Naive thymus-derived CD8-positive, alpha-beta T cell (primary cell): ENCODE measurements at regions not wholly inside any gene's neighbourhood (a gene's known extent, or its start where the extent isn't known, plus 50 kb on each side); places are given as distances from the start of the nearest gene placed in this dataset.
"Not testable (repeated sequence)": the region's sequence is repeated elsewhere in the genome, so short reads cannot be mapped to it uniquely, and the experiment has no call there.

Experiments
- ATAC-seq, 2 donors: fragments of 150-1000 bp; cut with Tn5 transposase in 1 of 2; sonication (Bioruptor Pico), chemical (Tn5 transposase) in 1 of 2; 1 replicate in 1 of 2; 2 replicates in 1 of 2; pipeline ENCODE4 v1.10.0; 2021; ENCODE audit warnings: mild to moderate bottlenecking in 2 of 2, moderate library complexity in 2 of 2
- POLR2A ChIA-PET: fragments of 350-600 bp; sonication (Branson Sonifier 250); formaldehyde crosslinking; loops from one replicate; lab custom pipeline; 2021; ENCODE audit warnings: antibody characterized with exemption; lab: Charles Lee
- DNase-seq, 10 donors: peaks; one replicate each; pipeline versions ENCODE4 v3.0.0 to v3.0.0-alpha.2; 2020 to 2022
- H3K27ac Mint-ChIP-seq, 10 donors: one replicate each; pipeline ENCODE4 v1.8.0; 2020 to 2022; ENCODE audit warnings: mild to moderate bottlenecking in 10 of 10, mixed read lengths in 10 of 10, moderate library complexity in 4 of 10, inconsistent platforms in 1 of 10
- H3K27me3 Mint-ChIP-seq, 5 donors: one replicate each; pipeline ENCODE4 v1.8.0; 2021 to 2022; ENCODE audit warnings: mixed read lengths in 5 of 5
- H3K36me3 Mint-ChIP-seq, 3 donors: one replicate each; pipeline ENCODE4 v1.8.0; 2020 to 2022; ENCODE audit warnings: mixed read lengths in 3 of 3, mild to moderate bottlenecking in 2 of 3, inconsistent platforms in 1 of 3
- H3K4me1 Mint-ChIP-seq, 4 donors: one replicate each; pipeline ENCODE4 v1.8.0; 2021 to 2022; ENCODE audit warnings: mixed read lengths in 4 of 4
- H3K4me3 Mint-ChIP-seq, 10 donors: one replicate each; pipeline ENCODE4 v1.8.0; 2020 to 2022; ENCODE audit warnings: mild to moderate bottlenecking in 10 of 10, mixed read lengths in 10 of 10, moderate library complexity in 6 of 10, inconsistent platforms in 1 of 10
- H3K9me3 Mint-ChIP-seq, 9 donors: one replicate each; pipeline ENCODE4 v1.8.0; 2020 to 2022; ENCODE audit warnings: mixed read lengths in 9 of 9, mild to moderate bottlenecking in 3 of 9, inconsistent platforms in 1 of 9, moderate library complexity in 1 of 9

DNA sequence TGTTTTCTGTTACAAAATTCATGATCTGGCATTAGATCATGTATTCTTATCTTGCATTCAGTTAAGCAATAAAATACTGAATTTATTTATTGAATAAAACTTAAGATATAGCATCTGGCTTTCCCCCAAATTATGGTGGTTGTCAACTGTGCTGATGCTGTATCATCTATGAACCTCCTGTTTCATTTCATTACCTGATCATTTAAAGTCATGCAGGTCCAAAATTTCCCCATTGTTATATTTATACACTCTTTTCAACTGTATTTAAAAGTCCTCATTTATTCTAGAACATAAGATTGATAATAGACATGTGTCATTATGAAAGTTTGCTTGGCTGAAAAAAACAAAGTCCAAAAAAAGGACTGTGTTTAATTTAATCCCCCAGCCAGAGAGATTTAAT, 627.4 kb upstream of the ADGRB3 start:
- no peaks in the 10 kb centered on the region for H3K27me3 Mint-ChIP-seq
- DNase-seq (no peak), ATAC-seq (no peak)
- H3K4me1 Mint-ChIP-seq, result peaks cover 0 to 6% (median 0%) of the 10 kb centered on the region in 4 donors
- POLR2A ChIA-PET, result no interaction called here
- peaks cover 0 to 8% (median 0%) of the 10 kb centered on the region in 3 donors for H3K36me3 Mint-ChIP-seq
- H3K27ac Mint-ChIP-seq, result no peak overlapping the region
- peaks cover 0 to 18% (median 6%) of the 10 kb centered on the region in 9 donors for H3K9me3 Mint-ChIP-seq
- no peak overlapping the region for H3K4me3 Mint-ChIP-seq

DNA sequence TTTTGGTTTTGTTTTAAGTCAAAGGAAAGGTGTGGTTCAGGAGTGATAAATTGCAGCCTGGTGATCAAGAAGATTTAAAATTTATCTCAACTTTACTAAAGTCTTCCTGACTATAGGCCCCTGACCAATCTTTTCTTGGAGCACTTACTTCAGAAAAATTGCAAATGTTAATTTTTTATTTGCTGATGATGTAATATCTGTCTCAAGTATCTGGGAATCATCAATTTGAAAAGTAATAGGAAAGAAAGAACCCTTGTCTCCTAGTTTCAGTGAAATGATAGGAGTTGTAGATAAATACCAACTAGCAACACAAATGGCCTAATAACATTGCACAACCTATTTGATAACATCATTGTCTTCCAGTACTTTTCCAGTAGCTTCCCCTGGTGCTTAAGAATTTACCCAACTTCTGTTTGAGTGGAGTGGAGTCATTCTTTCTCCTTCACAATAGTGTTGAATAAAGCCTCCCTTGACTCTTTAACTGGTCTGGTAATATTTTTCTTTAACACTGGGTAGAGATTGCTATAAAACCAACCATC, 648.3 kb upstream of the ADGRB3 start:
- H3K36me3 Mint-ChIP-seq, result no peaks in the 10 kb centered on the region
- ATAC-seq, result no peak
- H3K27ac Mint-ChIP-seq, result no peak overlapping the region
- POLR2A ChIA-PET, result no interaction called here
- H3K27me3 Mint-ChIP-seq, result no peaks in the 10 kb centered on the region
- no peaks in the 10 kb centered on the region for H3K4me1 Mint-ChIP-seq
- H3K9me3 Mint-ChIP-seq, result peaks cover 0 to 10% (median 3%) of the 10 kb centered on the region in 9 donors
- H3K4me3 Mint-ChIP-seq, result no peak overlapping the region
- DNase-seq, result no peak

DNA sequence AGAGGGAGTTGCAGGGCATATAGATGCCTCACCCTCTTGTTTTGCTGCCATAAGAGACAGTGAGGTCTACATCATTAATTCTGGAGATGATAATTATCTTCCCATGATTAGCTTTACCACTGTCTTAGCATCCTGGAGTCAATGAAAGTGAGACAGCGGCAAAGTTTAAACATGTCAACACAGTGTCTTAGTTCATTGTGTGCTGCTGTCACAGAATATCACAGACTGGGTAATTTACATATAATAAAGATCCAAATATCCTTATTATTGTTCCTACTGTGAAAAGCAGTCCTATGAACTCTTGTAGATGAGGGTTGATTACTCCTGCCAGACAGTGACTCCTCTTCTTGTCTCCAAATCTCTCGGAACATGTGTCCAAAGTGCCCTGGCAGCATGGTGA, 658.6 kb upstream of the ADGRB3 start:
- no peak for ATAC-seq
- Mint-ChIP-seq H3K4me3 (no peak overlapping the region), H3K27ac (no peak overlapping the region), H3K36me3 (no peaks in the 10 kb centered on the region), H3K27me3 (no peaks in the 10 kb centered on the region), H3K9me3 (peaks cover 0 to 16% (median 3%) of the 10 kb centered on the region in 9 donors), H3K4me1 (no peaks in the 10 kb centered on the region)
- DNase-seq, result no peak
- POLR2A ChIA-PET, result no interaction called here

DNA sequence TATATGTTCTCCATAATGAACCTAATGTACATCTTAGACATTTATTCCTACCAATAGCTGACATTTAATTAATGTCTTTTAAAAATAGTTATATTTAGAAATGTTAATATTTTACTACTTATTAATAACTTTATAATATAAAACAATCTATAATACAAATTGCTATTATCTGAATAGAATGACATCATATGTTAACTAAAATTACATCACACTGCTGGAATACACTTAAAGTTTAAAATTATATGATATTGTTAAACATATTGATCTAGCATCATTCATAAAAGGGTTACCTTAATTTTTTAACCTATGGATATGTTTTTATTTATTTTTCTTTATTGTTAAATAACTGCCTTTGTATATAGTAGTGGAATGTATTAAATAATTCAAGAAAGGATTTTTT, 660.2 kb upstream of the ADGRB3 start:
- DNase-seq (no peak), ATAC-seq (no peak)
- H3K27ac Mint-ChIP-seq, result no peak overlapping the region
- peaks cover 0 to 14% (median 6%) of the 10 kb centered on the region in 9 donors for H3K9me3 Mint-ChIP-seq
- no peaks in the 10 kb centered on the region for H3K36me3 Mint-ChIP-seq
- no peaks in the 10 kb centered on the region for H3K27me3 Mint-ChIP-seq
- no peak overlapping the region for H3K4me3 Mint-ChIP-seq
- POLR2A ChIA-PET, result no interaction called here
- H3K4me1 Mint-ChIP-seq, result no peaks in the 10 kb centered on the region

- Mint-ChIP-seq H3K36me3 (no peaks in the 10 kb centered on the region), H3K27ac (peak overlapping the region in 1 of 10 donors; percentile 8), H3K4me3 (no peak overlapping the region), H3K4me1 (no peaks in the 10 kb centered on the region), H3K27me3 (no peaks in the 10 kb centered on the region), H3K9me3 (peaks cover 0 to 10% (median 4%) of the 10 kb centered on the region in 9 donors)
- POLR2A ChIA-PET, result no interaction called here
- DNase-seq, result no peak
- no peak for ATAC-seq
These were observed 663.3 kb upstream of the ADGRB3 start for GRCh38 chr6:67971812-67972211.

DNA sequence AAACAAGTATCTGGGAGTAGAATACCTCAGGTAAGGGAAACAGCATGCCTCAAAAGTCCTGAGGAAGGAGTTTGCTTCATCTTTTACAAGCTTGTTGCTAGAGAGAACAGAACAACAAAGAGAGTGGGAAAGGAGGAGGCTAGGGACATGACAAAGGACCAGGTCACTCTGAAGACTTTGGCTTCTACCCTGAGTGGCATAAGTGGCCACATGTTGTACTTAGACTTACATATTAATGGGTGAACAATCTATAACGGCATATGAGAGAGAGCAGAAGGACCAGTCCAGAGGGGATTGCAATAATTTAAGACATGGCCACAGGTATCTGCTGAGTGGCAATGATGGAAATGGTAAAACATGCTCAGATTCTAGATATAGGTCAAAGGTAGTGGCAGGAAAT, 668.3 kb upstream of the ADGRB3 start:
- ATAC-seq, result no peak
- no peaks in the 10 kb centered on the region for H3K4me1 Mint-ChIP-seq
- peaks cover 0 to 10% (median 2%) of the 10 kb centered on the region in 9 donors for H3K9me3 Mint-ChIP-seq
- no peak overlapping the region for H3K4me3 Mint-ChIP-seq
- no peak overlapping the region for H3K27ac Mint-ChIP-seq
- POLR2A ChIA-PET, result no interaction called here
- no peaks in the 10 kb centered on the region for H3K27me3 Mint-ChIP-seq
- DNase-seq, result no peak
- no peaks in the 10 kb centered on the region for H3K36me3 Mint-ChIP-seq

- H3K9me3 Mint-ChIP-seq, result peaks cover 0 to 14% (median 10%) of the 10 kb centered on the region in 9 donors
- H3K4me1 Mint-ChIP-seq, result no peaks in the 10 kb centered on the region
- DNase-seq (no peak), ATAC-seq (no peak)
- no peak overlapping the region for H3K27ac Mint-ChIP-seq
- POLR2A ChIA-PET, result no interaction called here
- H3K27me3 Mint-ChIP-seq, result no peaks in the 10 kb centered on the region
- no peak overlapping the region for H3K4me3 Mint-ChIP-seq
- H3K36me3 Mint-ChIP-seq, result peaks cover 0 to 4% (median 0%) of the 10 kb centered on the region in 3 donors
These were observed 678.7 kb upstream of the ADGRB3 start for GRCh38 chr6:67956352-67956751.

DNA sequence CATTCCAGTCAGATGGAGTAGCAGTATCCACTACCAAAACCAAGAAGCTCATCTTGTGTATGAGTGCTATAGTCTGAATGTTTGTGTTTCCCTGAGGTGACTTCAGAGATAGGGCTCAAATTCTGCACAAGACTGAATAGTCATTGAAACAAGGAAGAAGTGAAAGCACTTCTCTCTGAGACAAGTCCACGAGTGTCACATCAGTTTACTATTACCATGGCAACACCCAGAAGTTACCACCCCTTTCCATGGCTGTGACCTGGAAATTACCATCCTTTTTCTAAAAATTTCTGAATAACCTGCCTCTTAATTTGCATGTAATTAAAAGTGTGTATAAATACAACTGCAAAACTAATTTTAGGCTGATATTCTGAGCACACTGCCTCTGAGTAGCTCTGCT, 682.1 kb upstream of the ADGRB3 start:
- peaks cover 0 to 4% (median 0%) of the 10 kb centered on the region in 3 donors for H3K36me3 Mint-ChIP-seq
- POLR2A ChIA-PET, result no interaction called here
- no peaks in the 10 kb centered on the region for H3K4me1 Mint-ChIP-seq
- peaks cover 0 to 4% (median 0%) of the 10 kb centered on the region in 5 donors for H3K27me3 Mint-ChIP-seq
- H3K4me3 Mint-ChIP-seq, result no peak overlapping the region
- H3K27ac Mint-ChIP-seq, result no peak overlapping the region
- DNase-seq, result no peak
- peaks cover 0 to 35% (median 21%) of the 10 kb centered on the region in 9 donors for H3K9me3 Mint-ChIP-seq
- no peak for ATAC-seq

- no peaks in the 10 kb centered on the region for H3K36me3 Mint-ChIP-seq
- peaks cover 0 to 36% (median 16%) of the 10 kb centered on the region in 9 donors for H3K9me3 Mint-ChIP-seq
- POLR2A ChIA-PET, result no interaction called here
- ATAC-seq (no peak), DNase-seq (no peak)
- H3K27ac Mint-ChIP-seq, result no peak overlapping the region
- no peaks in the 10 kb centered on the region for H3K4me1 Mint-ChIP-seq
- peaks cover 0 to 4% (median 0%) of the 10 kb centered on the region in 5 donors for H3K27me3 Mint-ChIP-seq
- H3K4me3 Mint-ChIP-seq, result no peak overlapping the region
These were observed 683.0 kb upstream of the ADGRB3 start for GRCh38 chr6:67952121-67952520.

- H3K4me1 Mint-ChIP-seq, H3K27ac Mint-ChIP-seq, POLR2A ChIA-PET, H3K4me3 Mint-ChIP-seq, ATAC-seq, H3K36me3 Mint-ChIP-seq, DNase-seq, H3K27me3 Mint-ChIP-seq: not testable (repeated sequence)
- H3K9me3 Mint-ChIP-seq, result peaks cover 0 to 32% (median 10%) of the 10 kb centered on the region in 9 donors
These were observed 687.3 kb upstream of the ADGRB3 start for GRCh38 chr6:67947762-67948161.

DNA sequence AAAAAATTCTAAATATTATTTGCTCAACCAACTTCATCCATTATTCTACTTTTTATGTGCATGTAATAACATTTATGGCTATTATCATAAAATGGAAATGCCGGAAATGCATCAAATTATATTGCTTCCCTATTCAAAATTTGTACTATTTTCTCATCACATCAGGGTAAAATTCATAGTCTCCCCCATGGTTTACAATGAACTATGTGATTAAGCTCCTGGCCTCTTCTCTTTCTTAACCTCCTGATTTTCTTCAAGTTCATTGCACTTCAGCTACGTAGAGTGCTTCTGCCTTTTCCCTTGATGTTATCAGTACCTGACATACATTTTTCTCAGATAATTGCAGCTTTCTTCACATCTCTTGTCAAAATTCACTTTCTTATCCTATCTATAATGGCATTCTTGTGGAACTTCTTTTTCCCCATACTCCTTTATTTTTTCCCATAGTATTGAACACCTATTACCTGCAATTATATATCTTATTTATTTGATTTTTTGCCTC, 699.1 kb upstream of the ADGRB3 start:
- Mint-ChIP-seq H3K4me3 (no peak overlapping the region), H3K27ac (no peak overlapping the region), H3K4me1 (no peaks in the 10 kb centered on the region), H3K27me3 (no peaks in the 10 kb centered on the region), H3K36me3 (no peaks in the 10 kb centered on the region), H3K9me3 (peaks cover 0 to 16% (median 8%) of the 10 kb centered on the region in 9 donors)
- DNase-seq, result no peak
- ATAC-seq, result no peak
- POLR2A ChIA-PET, result no interaction called here

- DNase-seq, result no peak
- Mint-ChIP-seq H3K9me3 (peaks cover 0 to 14% (median 4%) of the 10 kb centered on the region in 9 donors), H3K4me1 (no peaks in the 10 kb centered on the region), H3K27ac (no peak overlapping the region), H3K27me3 (no peaks in the 10 kb centered on the region), H3K4me3 (no peak overlapping the region), H3K36me3 (no peaks in the 10 kb centered on the region)
- ATAC-seq, result no peak
- POLR2A ChIA-PET, result no interaction called here
These were observed 701.8 kb upstream of the ADGRB3 start for GRCh38 chr6:67933278-67933677.

DNA sequence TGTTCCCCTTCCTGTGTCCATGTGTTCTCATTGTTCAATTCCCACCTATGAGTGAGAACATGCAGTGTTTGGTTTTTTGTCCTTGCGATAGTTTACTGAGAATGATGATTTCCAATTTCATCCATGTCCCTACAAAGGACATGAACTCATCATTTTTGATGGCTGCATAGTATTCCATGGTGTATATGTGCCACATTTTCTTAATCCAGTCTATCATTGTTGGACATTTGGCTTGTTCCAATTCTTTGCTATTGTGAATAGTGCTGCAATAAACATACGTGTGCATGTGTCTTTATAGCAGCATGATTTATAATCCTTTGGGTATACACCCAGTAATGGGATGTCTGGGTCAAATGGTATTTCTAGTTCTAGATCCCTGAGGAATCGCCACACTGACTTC, 712.5 kb upstream of the ADGRB3 start:
- H3K4me1 Mint-ChIP-seq, DNase-seq, H3K36me3 Mint-ChIP-seq, H3K27me3 Mint-ChIP-seq, H3K4me3 Mint-ChIP-seq, H3K27ac Mint-ChIP-seq, ATAC-seq, POLR2A ChIA-PET: not testable (repeated sequence)
- peaks cover 0 to 14% (median 6%) of the 10 kb centered on the region in 9 donors for H3K9me3 Mint-ChIP-seq

- H3K4me1 Mint-ChIP-seq, H3K27ac Mint-ChIP-seq, H3K27me3 Mint-ChIP-seq, DNase-seq, H3K36me3 Mint-ChIP-seq, H3K4me3 Mint-ChIP-seq, ATAC-seq, POLR2A ChIA-PET: not testable (repeated sequence)
- H3K9me3 Mint-ChIP-seq, result peaks cover 0 to 15% (median 5%) of the 10 kb centered on the region in 9 donors
These were observed 715.0 kb upstream of the ADGRB3 start for GRCh38 chr6:67920040-67920439.
